HFF-Myc (cell line): ENCODE measurements at regions not wholly inside any gene's neighbourhood (a gene's known extent, or its start where the extent isn't known, plus 50 kb on each side); places are given as distances from the start of the nearest gene placed in this dataset.

Source experiments
- DNase-seq: peaks from one replicate; pipeline ENCODE4 v3.0.0-alpha.2; 2011; ENCODE audit warnings: low read depth; ENCODE audit errors: extremely low read depth
- H3K4me3 ChIP-seq: replicated peaks from 2 replicates; pipeline ENCODE4 v1.5.1; 2011; ENCODE audit warnings: low read depth, mild to moderate bottlenecking, control low read depth, low read length
- TF ChIP-seq, protein P1 (sequence below): IDR thresholded peaks from 2 replicates; pipeline ENCODE4 v1.5.1; 2012; ENCODE audit warnings: mild to moderate bottlenecking, low read depth, low read length, control low read depth; ENCODE audit errors: missing control alignments

DNA sequence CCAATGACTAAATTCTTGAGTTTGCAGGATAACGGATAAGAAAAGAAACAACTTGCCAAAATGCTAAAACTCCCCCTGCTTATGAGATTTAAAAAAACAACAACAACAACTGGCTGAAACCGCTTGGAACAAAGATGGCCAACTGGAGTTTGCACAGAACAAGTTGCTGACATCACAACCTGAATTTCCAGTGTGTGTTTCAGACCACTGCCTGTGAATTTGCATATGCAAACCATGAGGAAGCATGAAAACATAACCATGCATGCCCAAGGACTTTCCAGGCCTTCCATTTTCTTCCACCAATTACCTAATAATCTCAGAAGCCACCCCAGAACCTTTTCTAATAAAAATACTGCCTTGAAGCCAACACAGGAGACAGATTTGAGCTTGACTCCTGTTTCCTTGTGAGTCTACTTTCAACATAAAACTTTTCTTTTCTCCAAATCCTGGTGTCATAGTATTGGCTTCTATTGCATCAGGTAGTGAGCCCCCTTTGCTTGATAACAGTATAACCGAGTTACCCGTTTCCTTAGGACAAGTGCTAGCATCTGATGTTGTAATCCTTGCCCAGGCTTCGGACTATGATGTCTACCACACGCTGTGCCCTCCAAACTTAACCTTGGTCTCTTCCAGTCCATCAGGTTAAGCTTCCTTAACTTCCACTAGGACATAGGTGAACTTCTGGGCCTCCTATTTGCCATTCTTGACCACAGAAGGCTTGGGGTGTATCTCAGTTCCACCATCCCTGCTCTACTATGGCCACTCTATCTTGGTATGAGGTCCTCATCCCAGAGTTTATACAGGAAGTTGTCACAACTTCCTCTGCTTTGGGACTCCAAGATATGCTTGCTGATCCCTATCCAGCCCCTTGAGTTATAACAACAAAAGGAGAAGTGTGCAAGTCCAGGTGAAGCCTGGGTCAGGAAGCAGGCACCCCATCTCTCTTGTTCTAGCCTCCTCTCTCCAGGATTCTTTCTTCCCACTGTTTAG, 385.5 kb upstream of the INTU start:
- no peak for DNase-seq
- TF ChIP-seq, protein P1, sequence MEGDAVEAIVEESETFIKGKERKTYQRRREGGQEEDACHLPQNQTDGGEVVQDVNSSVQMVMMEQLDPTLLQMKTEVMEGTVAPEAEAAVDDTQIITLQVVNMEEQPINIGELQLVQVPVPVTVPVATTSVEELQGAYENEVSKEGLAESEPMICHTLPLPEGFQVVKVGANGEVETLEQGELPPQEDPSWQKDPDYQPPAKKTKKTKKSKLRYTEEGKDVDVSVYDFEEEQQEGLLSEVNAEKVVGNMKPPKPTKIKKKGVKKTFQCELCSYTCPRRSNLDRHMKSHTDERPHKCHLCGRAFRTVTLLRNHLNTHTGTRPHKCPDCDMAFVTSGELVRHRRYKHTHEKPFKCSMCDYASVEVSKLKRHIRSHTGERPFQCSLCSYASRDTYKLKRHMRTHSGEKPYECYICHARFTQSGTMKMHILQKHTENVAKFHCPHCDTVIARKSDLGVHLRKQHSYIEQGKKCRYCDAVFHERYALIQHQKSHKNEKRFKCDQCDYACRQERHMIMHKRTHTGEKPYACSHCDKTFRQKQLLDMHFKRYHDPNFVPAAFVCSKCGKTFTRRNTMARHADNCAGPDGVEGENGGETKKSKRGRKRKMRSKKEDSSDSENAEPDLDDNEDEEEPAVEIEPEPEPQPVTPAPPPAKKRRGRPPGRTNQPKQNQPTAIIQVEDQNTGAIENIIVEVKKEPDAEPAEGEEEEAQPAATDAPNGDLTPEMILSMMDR: no peak
- H3K4me3 ChIP-seq: no peak overlapping the region

DNA sequence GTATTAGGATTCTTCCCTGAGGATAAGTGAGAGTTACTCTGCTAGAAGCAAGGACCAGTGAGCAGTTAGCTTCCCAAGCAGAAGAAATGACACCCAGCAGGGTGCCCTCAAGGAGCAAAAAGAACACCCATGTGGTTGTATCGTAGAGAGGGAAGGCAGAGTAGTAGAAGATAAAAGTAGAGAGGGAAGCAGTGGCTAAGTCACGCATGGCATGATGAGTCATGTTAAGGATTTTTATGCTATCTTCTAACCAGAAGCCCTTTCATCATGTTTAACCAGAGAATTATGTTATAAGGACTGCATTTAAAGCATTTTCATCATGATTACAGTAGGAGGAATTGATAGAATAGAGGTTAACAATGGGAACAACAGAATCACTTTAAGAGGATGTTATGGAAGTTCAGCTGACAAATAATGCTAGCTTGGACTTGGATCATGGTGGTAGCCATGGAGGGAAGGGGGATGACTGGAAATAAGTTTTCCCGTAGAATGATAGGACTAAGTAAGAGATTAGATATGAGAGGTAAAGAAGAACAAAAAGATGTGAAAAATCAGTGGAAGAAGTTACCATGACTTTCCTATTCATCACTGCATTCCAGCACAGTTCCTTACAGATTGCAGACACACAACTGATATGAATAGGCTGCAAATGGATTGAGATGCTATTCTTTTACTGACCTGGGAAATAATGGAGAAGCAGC, 383.5 kb upstream of the INTU start:
- DNase-seq: no peak
- TF ChIP-seq, protein P1: no peak
- H3K4me3 ChIP-seq: no peak overlapping the region

DNA sequence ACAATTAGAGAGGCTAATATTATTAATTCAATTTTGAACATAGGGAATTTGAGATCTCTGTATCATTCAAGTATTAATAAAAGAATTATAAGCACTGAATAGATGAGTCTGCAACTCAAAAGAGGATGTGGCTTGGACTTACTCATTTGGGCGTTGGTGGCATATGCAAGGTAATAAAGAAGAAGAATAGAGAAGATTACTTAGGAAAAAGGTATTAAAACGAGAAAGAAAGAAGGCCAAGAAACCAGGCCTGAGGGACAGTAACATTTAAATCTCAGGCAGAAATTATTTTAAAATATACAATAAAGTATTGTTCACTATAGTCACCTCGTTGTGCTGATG, 383.0 kb upstream of the INTU start:
- no peak overlapping the region for H3K4me3 ChIP-seq
- DNase-seq: no peak
- TF ChIP-seq, protein P1: no peak

DNA sequence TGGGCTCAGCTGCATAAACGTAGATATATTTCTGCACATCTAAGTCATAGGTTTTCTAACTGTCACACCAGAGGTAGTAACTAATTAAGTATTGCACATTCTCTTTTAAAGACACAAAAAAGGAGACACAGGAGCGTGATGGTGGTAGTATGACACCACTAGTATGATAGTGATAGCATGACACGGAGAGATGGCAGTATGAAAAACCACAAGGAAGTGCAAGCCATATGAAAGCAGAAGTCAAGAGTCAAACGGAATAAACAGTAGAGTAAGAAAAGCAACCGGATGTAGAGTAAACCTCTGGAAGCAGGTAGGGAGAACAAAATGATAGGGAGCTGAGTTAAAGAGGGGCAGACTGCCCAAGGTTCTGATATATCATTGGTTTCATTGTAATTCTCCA, 382.2 kb upstream of the INTU start:
- DNase-seq: no peak
- TF ChIP-seq, protein P1: no peak
- no peak overlapping the region for H3K4me3 ChIP-seq

GRCh38 chr4:127251423-127251822, 381.3 kb upstream of the INTU start:
- no peak for DNase-seq
- no peak overlapping the region for H3K4me3 ChIP-seq
- TF ChIP-seq, protein P1: no peak

- DNase-seq: no peak
- H3K4me3 ChIP-seq: no peak overlapping the region
- TF ChIP-seq, protein P1: no peak
Measured at GRCh38 chr4:127256500-127256899, 376.3 kb upstream of the INTU start.
